GM12873 (cell line): ENCODE measurements at regions not wholly inside any gene's neighbourhood (a gene's known extent, or its start where the extent isn't known, plus 50 kb on each side); places are given as distances from the start of the nearest gene placed in this dataset.

Source experiments
- TF ChIP-seq, protein P1 (sequence below): IDR thresholded peaks from 2 replicates; pipeline ENCODE4 v1.5.1; 2012; ENCODE audit warnings: low read depth, mild to moderate bottlenecking, moderate library complexity, low read length, control low read depth; ENCODE audit not compliant: insufficient read depth; ENCODE audit errors: missing control alignments

DNA sequence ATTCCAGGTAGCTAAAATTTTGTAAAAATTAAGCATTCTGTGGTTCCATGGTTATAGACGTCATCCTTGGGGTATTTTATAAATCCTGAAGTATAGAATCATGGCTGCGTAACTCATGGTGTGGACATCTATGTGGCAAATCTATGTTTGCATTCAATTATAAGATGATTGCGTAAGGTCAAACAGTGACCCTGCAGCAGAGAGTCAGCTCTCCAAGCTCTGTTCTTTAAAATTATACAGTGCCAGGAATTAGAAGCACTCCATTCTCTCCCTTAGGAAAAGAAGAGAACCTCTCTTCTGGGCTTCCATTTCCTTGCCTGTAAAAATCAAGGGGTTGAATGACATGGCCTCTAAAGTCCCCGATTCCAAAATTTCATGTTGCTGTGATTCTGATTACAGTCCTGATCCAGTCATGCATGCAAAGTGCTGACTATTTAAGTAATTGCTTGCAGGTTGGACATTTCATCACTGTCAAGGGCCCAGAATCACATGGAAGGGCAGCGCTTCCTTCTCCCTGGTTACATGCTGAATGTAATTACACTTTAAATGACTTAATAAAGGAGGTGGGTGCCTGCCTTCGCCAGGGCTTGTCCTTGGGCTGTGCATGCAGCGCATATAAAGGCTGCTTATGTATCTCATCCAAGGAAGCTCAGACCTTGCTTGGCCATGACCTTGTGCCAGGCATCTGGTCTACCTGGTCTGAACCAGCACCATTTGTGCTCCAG, 550.7 kb downstream of the TYW1 start:
- TF ChIP-seq, protein P1, sequence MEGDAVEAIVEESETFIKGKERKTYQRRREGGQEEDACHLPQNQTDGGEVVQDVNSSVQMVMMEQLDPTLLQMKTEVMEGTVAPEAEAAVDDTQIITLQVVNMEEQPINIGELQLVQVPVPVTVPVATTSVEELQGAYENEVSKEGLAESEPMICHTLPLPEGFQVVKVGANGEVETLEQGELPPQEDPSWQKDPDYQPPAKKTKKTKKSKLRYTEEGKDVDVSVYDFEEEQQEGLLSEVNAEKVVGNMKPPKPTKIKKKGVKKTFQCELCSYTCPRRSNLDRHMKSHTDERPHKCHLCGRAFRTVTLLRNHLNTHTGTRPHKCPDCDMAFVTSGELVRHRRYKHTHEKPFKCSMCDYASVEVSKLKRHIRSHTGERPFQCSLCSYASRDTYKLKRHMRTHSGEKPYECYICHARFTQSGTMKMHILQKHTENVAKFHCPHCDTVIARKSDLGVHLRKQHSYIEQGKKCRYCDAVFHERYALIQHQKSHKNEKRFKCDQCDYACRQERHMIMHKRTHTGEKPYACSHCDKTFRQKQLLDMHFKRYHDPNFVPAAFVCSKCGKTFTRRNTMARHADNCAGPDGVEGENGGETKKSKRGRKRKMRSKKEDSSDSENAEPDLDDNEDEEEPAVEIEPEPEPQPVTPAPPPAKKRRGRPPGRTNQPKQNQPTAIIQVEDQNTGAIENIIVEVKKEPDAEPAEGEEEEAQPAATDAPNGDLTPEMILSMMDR = no peak

DNA sequence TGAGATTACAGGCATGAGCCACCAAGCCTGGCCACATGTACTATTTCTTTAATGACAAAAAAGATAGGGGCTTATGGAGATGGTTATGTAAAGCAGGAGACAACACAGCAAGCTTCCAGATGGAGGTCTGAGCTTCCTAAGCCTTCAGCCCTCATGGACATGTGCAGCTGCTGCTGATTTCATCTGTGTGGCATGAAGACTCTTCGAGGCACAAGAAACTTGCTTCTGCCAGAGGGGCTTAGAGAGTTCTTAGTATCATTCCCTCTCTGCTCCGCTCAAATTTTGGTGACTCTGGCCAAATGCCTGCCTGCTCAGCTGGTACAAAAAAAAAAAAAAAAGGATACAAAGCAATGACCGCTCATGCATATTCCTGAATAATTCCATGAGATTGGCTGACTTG, 552.5 kb downstream of the TYW1 start:
- TF ChIP-seq, protein P1 = no peak

DNA sequence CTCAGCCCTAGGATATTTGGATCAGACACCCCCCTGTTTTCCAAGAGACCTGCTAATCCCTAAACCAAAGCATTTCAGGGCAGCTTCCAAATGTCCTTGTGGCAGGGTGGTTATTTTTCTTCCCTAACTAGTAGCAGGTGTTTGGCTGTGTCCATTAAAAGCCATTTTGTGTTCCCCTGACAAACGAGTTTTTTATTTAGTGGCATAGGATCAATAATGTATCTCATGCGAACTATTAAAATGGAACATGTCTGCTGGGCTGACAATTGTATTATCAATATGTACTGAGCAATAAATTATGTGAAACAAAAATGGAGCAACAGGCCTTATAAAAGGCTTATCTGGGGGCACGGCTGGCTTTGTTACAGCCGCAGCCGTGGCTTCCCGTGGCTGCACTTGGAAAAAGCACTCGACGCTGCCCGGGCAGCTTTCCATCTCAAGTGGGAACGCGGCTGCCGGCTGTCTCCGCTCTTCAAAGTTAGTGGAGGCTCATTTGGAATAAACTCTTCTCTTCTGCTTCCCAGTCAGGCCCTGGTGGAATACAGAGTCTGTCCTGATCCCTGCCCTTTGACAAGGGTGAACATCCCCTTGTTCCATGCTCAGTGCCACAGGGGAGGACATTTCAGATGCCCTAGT, 554.3 kb downstream of the TYW1 start:
- TF ChIP-seq, protein P1 = no peak

DNA sequence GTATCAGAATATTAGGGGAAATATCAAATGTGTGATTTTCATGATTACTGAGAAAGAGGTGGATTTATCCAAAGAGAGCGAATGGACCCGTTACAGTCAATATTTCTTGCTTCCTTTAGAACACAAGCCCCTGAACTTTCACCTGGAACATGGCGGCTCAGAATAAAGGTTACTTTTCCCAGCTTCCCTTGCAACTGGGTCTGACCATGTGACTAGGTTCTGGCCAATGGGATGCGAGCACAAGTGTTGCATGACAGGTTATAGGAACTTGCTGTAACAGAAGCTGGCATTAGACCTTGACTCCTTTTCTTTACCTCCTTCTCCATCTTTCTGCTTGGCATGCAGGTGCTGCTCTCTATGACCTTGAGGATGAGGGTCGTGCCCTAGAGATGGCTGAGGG, 556.1 kb downstream of the TYW1 start:
- TF ChIP-seq, protein P1 = no peak

DNA sequence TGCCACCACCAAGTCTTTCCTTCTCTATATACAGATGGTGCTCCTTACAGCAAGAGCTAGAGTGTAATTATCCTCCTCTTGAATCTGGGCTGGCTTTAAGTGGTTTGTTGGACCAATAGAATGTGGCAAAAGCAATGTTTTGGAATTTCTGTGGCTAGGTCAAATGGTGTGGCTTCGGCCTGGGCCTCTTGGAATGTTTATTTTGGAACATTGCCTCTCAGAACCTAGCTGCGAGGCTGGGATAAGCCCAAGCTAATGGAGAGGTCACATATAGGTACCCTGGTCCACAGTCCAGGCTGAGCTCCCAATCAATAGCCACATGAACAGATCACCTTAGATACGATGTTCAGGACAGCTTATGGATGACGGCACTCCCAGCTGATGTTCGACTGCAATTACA, 556.7 kb downstream of the TYW1 start:
- TF ChIP-seq, protein P1 = no peak

DNA sequence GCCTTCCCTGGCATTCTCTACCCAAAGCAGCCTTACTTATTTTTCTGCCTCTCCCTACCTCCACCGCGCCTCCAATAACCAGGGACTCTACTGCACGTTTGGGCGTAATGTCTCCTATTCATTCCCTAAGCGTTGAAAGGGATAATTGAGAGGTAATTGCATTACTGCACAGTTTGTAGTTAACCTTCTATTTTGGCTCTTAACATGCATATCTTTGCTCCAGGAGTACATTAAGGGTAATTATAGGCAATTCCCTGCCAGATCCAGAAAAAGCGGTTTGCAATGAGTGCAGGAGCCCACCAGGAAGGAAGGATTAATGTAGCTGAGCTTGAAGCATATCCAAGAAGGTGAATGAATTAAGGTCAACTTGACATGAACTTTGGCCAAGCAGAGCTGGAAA, 558.4 kb downstream of the TYW1 start:
- TF ChIP-seq, protein P1 = no peak

DNA sequence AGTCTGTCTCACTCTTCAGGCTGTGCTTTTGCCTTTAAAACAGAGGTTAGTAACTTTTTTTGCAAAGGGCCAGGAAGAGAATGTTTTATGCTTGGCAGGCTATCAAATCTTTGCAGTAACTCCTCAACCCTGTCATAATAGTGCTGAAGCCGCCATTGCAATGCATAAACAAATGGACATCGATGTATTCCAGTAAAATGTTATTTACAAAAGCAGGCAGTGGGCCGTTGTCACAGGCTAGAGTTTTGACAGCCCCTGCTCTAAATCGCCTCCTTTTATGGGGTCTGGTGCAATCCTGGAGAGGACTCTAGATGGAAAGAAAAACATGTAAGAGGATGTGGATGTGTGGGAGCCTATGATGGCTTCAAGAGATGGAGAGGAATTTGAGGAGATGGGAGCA, 568.3 kb downstream of the TYW1 start:
- TF ChIP-seq, protein P1 = no peak
